Left renal pelvis (tissue), 4 donors: ENCODE measurements at regions not wholly inside any gene's neighbourhood (a gene's known extent, or its start where the extent isn't known, plus 50 kb on each side); places are given as distances from the start of the nearest gene placed in this dataset.
"Not testable (repeated sequence)": the region's sequence is repeated elsewhere in the genome, so short reads cannot be mapped to it uniquely, and the experiment has no call there.

ENCODE experiments used
- DNase-seq, 4 donors: peaks; one replicate each; pipeline ENCODE4 v3.0.0-alpha.2; 2013; ENCODE audit warnings: low read depth in 4 of 4, low spot score in 3 of 4

DNA sequence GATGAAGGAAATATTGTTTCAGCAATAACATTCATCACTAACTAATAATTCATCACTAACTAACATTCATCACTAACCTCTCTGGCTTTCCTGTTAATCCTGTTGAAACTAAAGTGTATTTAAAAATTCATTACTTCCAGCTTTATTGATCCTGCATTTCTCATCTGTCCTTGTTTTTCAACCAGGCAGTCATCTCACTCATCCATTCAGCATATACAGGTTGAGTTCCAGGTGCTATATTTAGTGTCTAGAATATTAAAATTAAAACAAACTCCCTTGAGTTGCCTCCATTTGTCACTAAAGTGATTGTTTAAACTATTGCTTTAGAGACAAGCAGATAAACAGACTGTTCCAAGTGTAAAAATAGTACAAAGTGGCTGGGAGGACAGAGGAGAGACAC, 58.1 kb downstream of the ATXN7L3B start:
- no peak for DNase-seq

DNA sequence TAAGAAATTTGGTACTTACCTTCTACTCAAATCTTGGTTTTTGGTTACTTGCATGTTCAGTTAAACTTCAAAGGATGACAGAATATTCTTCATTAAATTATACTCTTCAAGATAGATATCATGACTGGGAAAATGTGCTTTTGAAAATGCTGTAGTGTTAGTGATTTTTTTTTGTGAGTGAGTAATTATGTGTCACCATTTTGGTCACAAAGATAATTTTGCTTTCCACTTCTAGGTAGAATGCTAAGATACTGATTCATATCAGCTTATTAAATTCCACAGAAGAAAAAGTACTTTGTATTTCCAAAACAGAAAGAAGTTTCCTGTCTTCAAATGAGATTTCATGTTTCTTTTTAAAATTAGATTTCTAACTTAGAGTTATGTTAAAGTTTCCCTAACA, 61.2 kb downstream of the ATXN7L3B start:
- no peak for DNase-seq

DNA sequence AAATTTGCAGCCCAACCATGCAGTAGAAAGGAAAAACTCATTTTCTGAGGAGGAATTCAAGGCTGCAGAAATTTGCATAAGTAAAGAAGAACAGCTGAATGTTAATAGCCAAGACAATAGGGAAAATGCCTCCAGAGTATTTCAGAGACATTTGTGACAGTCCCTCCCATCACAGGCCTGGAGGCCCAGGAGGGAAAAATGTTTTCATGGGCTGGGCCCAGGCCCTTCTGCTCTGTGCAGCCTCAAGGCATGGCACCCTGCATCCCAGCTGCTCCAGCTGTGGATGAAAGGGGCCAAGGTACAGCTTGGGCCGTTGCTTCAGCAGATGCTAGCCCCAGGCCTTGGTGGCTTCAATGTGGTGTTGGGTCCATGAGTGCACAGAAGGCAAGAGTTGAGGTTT, 62.3 kb downstream of the ATXN7L3B start:
- no peak for DNase-seq

- not testable (repeated sequence) for DNase-seq
These were observed 63.2 kb downstream of the ATXN7L3B start for GRCh38 chr12:74600817-74601216.

DNA sequence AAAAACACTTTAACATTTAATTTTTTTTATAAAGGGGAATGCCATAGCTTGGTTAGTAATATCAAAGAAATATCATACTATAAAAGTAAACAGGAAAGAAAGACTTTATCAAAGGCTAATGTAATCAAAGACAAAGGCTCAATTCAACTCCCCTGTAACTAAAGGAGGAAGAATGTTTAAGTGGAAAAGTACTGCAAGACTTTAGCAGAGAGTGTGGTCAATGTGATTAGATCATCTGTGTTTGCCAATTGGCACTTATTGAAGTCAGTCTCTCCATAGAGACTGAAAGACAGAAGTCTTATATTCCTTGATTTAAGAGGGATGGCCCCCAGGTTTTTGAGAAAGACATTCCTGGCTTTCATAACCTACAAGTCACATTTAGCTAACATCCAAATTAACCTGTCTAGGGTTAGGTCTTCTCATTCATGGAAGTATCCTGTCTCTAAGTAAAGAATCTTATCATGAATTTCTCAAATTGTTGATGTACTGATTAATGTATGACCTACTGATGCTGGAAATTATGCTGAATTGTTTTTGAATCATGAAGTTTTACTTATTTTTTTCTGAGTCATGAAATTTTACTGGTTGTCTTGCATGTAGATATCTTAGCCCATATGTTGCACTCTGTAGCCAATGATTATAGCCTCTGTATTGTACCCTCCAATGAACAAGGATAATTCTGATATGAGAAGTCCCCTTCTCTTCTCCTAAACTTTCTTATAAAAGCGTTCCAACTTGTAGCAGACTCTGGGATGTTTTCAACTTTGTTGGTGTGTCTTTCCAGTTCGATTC, 65.4 kb downstream of the ATXN7L3B start:
- no peak for DNase-seq

DNA sequence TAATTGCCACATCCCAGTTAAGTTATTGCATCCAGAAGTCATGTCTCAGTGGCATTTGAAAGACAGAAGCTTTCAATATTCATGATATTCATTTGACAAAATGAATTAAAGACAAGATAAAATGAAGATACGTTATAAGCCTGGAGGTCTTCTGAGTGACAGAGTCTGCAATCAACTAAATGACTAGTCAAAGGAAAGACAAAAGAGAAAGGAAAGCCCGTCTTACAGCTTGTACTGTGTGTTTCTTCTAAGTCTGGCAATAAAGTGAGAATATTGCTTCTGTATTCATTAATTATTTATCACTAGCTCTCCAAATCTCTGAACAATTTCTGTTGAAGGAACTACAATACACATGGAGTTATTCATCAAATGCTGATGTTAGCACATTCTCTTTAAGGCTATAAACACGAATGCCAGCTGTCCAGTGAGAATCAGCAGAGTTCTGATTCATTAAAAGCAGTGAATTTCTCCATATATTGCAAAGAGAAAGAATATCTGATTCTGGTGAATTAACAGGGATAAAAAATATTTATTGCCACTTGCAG, 70.7 kb downstream of the ATXN7L3B start:
- no peak for DNase-seq

GRCh38 chr12:74610711-74611110, 73.1 kb downstream of the ATXN7L3B start:
- no peak for DNase-seq

DNA sequence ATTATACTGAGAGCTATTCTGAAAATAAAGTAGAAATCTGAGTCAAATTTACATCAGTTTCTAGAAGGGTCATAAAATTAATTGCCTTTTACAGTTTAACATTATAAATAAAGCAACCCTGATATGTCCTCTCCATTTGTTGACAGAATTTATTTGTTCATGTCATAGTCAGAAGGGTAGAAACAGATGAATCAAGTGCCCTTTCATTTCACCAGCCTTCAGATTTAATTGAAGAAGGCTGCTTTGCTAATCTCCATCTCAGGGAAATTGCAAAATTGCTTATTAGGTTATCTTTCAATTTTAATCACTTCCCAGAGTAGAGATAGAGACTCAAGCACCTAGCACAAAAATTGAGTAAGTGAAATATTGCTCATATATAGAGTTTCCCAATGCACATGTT, 76.8 kb downstream of the ATXN7L3B start:
- DNase-seq = no peak

- DNase-seq = no peak
These were observed 81.4 kb downstream of the ATXN7L3B start for GRCh38 chr12:74619084-74619483.

DNA sequence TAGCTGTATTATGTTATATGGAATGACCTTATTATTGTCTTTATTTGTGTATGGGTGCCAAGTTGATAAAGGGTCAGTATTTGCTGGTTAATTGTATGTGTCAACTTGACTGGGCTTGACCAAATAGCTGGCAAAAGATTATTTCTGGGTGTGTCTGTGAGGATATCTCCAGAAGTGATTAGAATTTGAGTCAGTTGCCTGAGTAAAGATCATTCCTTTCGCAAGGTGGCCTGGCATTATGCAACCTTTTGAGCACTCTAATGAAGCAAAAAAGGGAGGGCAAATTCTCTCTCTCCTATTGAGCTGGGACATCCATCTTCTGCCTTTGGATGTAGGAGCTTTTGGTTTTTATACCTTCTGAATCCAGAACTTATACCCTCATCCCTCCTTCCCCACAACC, 82.2 kb downstream of the ATXN7L3B start:
- no peak for DNase-seq

- no peak for DNase-seq
These were observed 83.3 kb downstream of the ATXN7L3B start for GRCh38 chr12:74620921-74621320.

DNA sequence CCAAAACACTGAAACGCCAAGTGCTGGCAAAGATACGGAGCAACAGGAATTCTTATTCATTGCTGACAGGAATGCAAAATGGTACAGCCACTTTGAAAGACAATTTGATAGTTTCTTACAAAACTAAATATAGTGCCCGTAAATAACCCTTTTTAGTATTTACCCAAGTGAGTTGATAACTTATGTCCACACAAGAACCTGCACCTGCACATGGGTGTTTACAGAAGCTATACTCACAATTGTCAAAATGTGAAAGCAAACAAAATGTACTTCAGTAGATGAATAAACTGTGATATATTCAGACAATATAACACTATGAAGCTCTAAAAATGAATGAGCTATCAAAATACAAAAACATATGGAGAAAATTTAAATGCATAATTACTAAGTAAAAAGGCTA, 86.6 kb downstream of the ATXN7L3B start:
- no peak for DNase-seq

- DNase-seq = no peak
These were observed 88.8 kb downstream of the ATXN7L3B start for GRCh38 chr12:74626397-74626796.

DNA sequence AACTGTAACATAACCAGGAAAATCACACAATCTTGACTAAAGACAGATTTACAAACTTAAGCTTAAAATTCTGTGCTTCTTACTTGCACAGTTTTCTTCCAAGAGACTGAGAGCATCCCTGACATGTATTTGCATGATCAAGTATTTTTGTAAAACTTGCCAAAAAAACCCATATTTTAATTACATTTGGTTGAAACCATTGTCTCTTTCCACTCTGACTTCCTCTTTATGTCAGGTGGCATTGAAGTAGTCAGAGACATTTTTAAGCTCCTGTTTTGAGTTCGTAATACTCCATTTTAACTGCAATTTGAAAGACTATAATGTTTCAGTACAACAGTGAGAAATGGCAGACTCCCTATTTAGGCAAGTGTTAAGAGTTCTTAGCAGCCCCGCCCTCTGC, 103.6 kb downstream of the ATXN7L3B start:
- no peak for DNase-seq

DNA sequence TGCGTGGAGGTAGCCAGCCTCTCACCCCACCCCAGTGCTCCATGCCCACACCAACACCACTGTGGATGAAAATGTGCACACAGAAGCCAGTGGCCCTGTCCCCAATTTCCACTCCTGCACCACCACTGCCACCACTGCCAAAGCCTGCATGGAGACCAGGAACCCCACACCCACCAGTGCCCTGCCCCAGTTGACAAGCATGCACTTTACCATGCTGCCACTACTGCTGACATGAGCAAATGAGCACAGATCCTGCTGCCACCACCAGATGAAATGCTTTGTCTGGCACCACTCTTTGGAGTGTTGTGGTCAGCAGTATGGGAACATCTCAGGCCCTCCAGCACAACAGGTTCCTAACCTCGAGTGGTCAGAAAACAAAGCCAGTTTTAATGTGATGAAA, 104.1 kb downstream of the ATXN7L3B start:
- DNase-seq = no peak

DNA sequence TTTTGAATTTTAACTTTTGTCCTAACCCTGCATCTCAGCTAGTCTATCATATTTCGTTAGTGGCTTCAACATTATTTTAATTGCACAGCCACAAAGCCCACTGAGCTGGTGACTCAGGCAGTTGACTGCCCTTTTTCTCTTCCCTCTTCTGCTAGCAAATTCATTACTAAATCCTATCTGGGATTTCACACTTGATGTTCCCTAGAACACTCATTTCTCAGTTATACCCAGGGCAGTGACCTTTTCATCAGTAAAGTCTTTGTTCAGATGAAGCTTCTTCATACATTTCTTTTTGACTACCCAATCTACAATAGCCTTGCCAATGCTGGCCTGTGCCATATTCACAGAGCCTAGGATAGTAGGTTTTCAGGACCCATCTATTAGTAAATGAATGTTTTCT, 107.0 kb downstream of the ATXN7L3B start:
- DNase-seq = no peak

GRCh38 chr12:74646831-74647230, 109.2 kb downstream of the ATXN7L3B start:
- DNase-seq = no peak

DNA sequence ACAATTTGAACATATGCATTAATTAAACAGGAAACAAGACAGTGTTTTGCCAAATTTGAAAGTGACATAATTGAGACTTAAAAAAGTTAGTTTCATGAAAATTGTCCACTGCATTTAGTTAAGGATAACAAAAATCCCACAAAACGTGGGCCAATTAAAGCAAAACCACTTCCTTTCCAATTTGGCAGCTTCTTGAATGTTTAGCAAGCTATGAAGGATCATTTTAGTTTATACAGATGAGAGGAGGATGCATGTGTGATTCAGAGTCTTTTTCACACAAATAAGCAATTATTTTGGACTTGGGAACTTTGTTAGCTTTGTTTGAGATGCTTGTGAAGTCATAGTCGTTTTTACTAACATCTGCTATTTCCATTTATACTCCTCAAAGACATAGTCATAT, 109.6 kb downstream of the ATXN7L3B start:
- DNase-seq = no peak

DNA sequence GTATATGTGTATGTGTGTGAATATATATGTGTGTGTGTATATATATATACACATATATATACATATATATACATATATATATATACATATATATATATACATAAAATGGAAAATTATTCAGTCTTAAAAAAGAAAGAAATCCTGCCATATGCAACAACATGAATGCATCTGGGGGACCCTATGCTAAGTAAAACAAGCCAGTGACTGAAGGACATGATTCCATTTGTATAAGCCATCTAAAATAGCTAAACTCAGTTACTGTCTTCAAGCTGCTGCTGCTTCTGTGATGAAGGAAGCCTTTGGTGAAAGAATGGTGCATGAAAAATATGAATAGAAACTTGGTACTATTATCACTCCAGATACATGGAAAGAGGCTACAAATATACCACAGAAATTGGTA, 118.6 kb downstream of the ATXN7L3B start:
- DNase-seq = no peak

DNA sequence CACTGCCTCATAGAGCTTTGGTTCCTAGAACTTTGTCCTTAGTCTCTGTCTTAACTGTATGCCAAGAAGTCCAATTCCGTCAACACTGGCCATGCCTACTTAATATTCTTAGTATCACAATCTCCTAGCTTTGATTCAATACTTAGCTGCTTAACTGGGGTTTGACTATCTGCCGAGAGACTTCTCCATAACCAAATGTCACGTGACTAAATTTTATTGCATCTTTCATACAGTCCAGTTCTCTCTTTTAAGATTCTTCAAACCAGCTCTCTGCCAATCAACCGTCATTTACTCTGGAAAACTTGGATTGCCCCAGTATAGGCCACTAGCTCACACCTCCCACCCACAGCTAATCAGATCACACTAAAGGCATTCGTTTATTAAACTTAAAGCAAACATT, 122.8 kb downstream of the ATXN7L3B start:
- no peak for DNase-seq

DNA sequence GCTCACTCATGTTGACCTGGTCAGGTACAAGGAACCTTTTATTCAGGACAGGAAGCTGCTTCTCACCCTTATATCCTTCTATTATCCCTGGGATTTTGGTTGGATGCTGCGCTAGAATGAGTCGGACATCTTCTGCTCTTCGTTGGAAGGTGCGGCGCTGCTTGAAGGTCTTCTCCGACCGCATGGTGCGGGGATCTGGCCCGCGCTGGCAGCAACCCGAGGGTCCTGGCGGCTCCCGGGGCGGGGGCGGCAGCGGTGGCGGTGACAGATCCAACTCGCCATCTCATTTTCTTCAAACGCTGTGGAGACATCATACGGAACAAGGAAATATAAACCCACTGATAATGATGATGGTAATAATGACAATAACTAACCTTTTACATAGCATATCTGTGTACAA, 126.3 kb downstream of the ATXN7L3B start:
- DNase-seq = no peak

DNA sequence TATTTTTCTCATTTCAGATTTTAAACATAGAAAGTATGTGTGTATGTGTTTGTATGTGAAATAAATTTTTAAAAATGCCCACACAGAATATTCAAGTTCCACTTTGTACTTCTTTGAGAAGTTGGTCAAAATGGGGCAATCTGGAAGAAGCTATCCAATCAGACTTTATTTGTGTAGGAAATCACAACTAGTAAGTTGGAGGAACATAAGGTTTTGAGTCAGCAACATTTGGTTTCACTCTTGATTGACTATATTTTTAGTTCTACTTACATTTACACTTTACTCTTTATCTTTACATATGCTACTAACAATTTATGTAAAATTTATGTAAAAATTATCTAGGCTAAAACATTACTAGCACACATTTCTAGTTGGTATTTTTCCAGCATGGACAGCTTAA, 128.1 kb downstream of the ATXN7L3B start:
- no peak for DNase-seq

GRCh38 chr12:74671421-74671820, 133.8 kb downstream of the ATXN7L3B start:
- no peak for DNase-seq
